Activated CD4-positive, alpha-beta memory T cell treated with anti-CD3 and anti-CD28 coated beads for 36 hours (primary cell): ENCODE measurements at regions not wholly inside any gene's neighbourhood (a gene's known extent, or its start where the extent isn't known, plus 50 kb on each side); places are given as distances from the start of the nearest gene placed in this dataset.

Experiments
- CTCF ChIA-PET: fragments of 350-600 bp; sonication (Branson Sonifier 250); formaldehyde crosslinking; loops from one replicate; lab custom pipeline; 2021; ENCODE audit warnings: antibody characterized with exemption, inconsistent platforms; lab: Charles Lee
- POLR2A ChIA-PET: fragments of 350-600 bp; sonication (Branson Sonifier 250); formaldehyde crosslinking; loops from one replicate; lab custom pipeline; 2021; ENCODE audit warnings: antibody characterized with exemption; lab: Charles Lee
- DNase-seq: peaks from one replicate; pipeline ENCODE4 v3.0.0-alpha.2; 2020
- H3K27ac Mint-ChIP-seq: one replicate; pipeline ENCODE4 v1.8.0; 2021; ENCODE audit warnings: mixed read lengths
- H3K27me3 Mint-ChIP-seq: one replicate; pipeline ENCODE4 v1.8.0; 2021; ENCODE audit warnings: mixed read lengths
- H3K36me3 Mint-ChIP-seq: one replicate; pipeline ENCODE4 v1.8.0; 2021; ENCODE audit warnings: mixed read lengths
- H3K4me1 Mint-ChIP-seq: one replicate; pipeline ENCODE4 v1.8.0; 2021; ENCODE audit warnings: low read depth, mixed read lengths
- H3K4me3 Mint-ChIP-seq: one replicate; pipeline ENCODE4 v1.8.0; 2021; ENCODE audit warnings: mild to moderate bottlenecking, mixed read lengths
- H3K9me3 Mint-ChIP-seq: one replicate; pipeline ENCODE4 v1.8.0; 2021; ENCODE audit warnings: mixed read lengths
- intact Hi-C: fragments of 100-400 bp; cut with micrococcal nuclease; formaldehyde crosslinking; loops from one replicate; pipeline ENCODE4 v1.15.1; 2023

GRCh38 chr12:124499898-124500244, 67.5 kb downstream of the NCOR2 start:
- Mint-ChIP-seq H3K27me3 (no peaks in the 10 kb centered on the region), H3K9me3 (no peaks in the 10 kb centered on the region), H3K27ac (no peak overlapping the region), H3K4me1 (peaks cover 44% of the 10 kb centered on the region), H3K36me3 (no peaks in the 10 kb centered on the region), H3K4me3 (no peak overlapping the region)
- ChIA-PET POLR2A (no interaction called here), CTCF (no interaction called here)
- DNase-seq, result no peak
- intact Hi-C loops, result no loop called here

- POLR2A ChIA-PET, result no interaction called here
- Mint-ChIP-seq H3K27me3 (no peaks in the 10 kb centered on the region), H3K4me1 (peaks cover 46% of the 10 kb centered on the region), H3K27ac (no peak overlapping the region), H3K9me3 (no peaks in the 10 kb centered on the region), H3K36me3 (no peaks in the 10 kb centered on the region), H3K4me3 (no peak overlapping the region)
- intact Hi-C loops, result no loop called here
- CTCF ChIA-PET, result no interaction called here
- DNase-seq, result no peak
Observed at GRCh38 chr12:124499190-124499753, 68.1 kb downstream of the NCOR2 start.

- Mint-ChIP-seq H3K36me3 (peaks cover 5% of the 10 kb centered on the region), H3K9me3 (no peaks in the 10 kb centered on the region), H3K27ac (no peak overlapping the region), H3K4me3 (no peak overlapping the region), H3K27me3 (no peaks in the 10 kb centered on the region), H3K4me1 (peaks cover 52% of the 10 kb centered on the region)
- intact Hi-C loops, result no loop called here
- POLR2A ChIA-PET, result no interaction called here
- no peak for DNase-seq
- CTCF ChIA-PET, result interaction anchor here (0.7 kb wide), 1 partner anchor 273 kb away, joined by 3 read pairs; no protein-coding TSS in a partner anchor
Observed at GRCh38 chr12:124498275-124499189, 68.9 kb downstream of the NCOR2 start.

- H3K27me3 Mint-ChIP-seq, result no peaks in the 10 kb centered on the region
- POLR2A ChIA-PET, result interaction anchor here (0.5 kb wide), 1 partner anchor 1220 kb away, joined by 8 read pairs; no protein-coding TSS in a partner anchor
- CTCF ChIA-PET, result interaction anchor here (0.7 kb wide), 1 partner anchor 274 kb away, joined by 3 read pairs; no protein-coding TSS in a partner anchor
- no peak for DNase-seq
- H3K9me3 Mint-ChIP-seq, result no peaks in the 10 kb centered on the region
- H3K27ac Mint-ChIP-seq, result no peak overlapping the region
- H3K4me1 Mint-ChIP-seq, result peaks cover 55% of the 10 kb centered on the region
- peaks cover 7% of the 10 kb centered on the region for H3K36me3 Mint-ChIP-seq
- intact Hi-C loops, result no loop called here
- H3K4me3 Mint-ChIP-seq, result no peak overlapping the region
Observed at GRCh38 chr12:124497658-124498057, 69.8 kb downstream of the NCOR2 start.

- intact Hi-C loops, result no loop called here
- Mint-ChIP-seq H3K27me3 (no peaks in the 10 kb centered on the region), H3K9me3 (no peaks in the 10 kb centered on the region), H3K4me3 (no peak overlapping the region), H3K4me1 (peaks cover 55% of the 10 kb centered on the region), H3K27ac (no peak overlapping the region), H3K36me3 (peaks cover 7% of the 10 kb centered on the region)
- ChIA-PET POLR2A (interaction anchor here (0.5 kb wide), 1 partner anchor 1219 kb away, joined by 8 read pairs; no protein-coding TSS in a partner anchor), CTCF (no interaction called here)
- no peak for DNase-seq
Observed at GRCh38 chr12:124497039-124497438, 70.4 kb downstream of the NCOR2 start.

- H3K27ac Mint-ChIP-seq, result no peak overlapping the region
- CTCF ChIA-PET, result no interaction called here
- no peaks in the 10 kb centered on the region for H3K9me3 Mint-ChIP-seq
- H3K36me3 Mint-ChIP-seq, result peaks cover 7% of the 10 kb centered on the region
- peak; percentile 46 for DNase-seq
- no peaks in the 10 kb centered on the region for H3K27me3 Mint-ChIP-seq
- peaks cover 55% of the 10 kb centered on the region for H3K4me1 Mint-ChIP-seq
- H3K4me3 Mint-ChIP-seq, result no peak overlapping the region
- intact Hi-C loops, result no loop called here
- POLR2A ChIA-PET, result no interaction called here
Observed at GRCh38 chr12:124496584-124496983, 70.8 kb downstream of the NCOR2 start.

- ChIA-PET POLR2A (no interaction called here), CTCF (no interaction called here)
- H3K27me3 Mint-ChIP-seq, result no peaks in the 10 kb centered on the region
- no peak for DNase-seq
- H3K27ac Mint-ChIP-seq, result no peak overlapping the region
- intact Hi-C loops, result no loop called here
- H3K4me3 Mint-ChIP-seq, result no peak overlapping the region
- H3K4me1 Mint-ChIP-seq, result peaks cover 53% of the 10 kb centered on the region
- peaks cover 7% of the 10 kb centered on the region for H3K36me3 Mint-ChIP-seq
- no peaks in the 10 kb centered on the region for H3K9me3 Mint-ChIP-seq
Observed at GRCh38 chr12:124495194-124495983, 72.0 kb downstream of the NCOR2 start.

GRCh38 chr12:124494751-124495129, 72.7 kb downstream of the NCOR2 start:
- Mint-ChIP-seq H3K36me3 (peaks cover 7% of the 10 kb centered on the region), H3K9me3 (no peaks in the 10 kb centered on the region), H3K27ac (no peak overlapping the region), H3K27me3 (no peaks in the 10 kb centered on the region), H3K4me3 (no peak overlapping the region), H3K4me1 (peaks cover 52% of the 10 kb centered on the region)
- intact Hi-C loops, result loop anchor here (1.0 to 5.0 kb wide), 3 partner anchors 14 to 73 kb away; partner anchors contain the start of gene NCOR2
- DNase-seq, result no peak
- CTCF ChIA-PET, result interaction anchor here (1.6 kb wide), 1 partner anchor 28 kb away, joined by 8 read pairs; no protein-coding TSS in a partner anchor
- POLR2A ChIA-PET, result no interaction called here

- ChIA-PET CTCF (interaction anchor here (1.0 to 1.6 kb wide), 5 partner anchors 28 to 273 kb away, joined by 3 to 8 read pairs (median 5); no protein-coding TSS in a partner anchor), POLR2A (interaction anchor here (0.6 to 1.0 kb wide), 4 partner anchors 19 to 74 kb away, joined by 3 read pairs; no protein-coding TSS in a partner anchor)
- H3K4me1 Mint-ChIP-seq, result peaks cover 49% of the 10 kb centered on the region
- H3K27me3 Mint-ChIP-seq, result no peaks in the 10 kb centered on the region
- peak overlapping the region; percentile 81 for H3K27ac Mint-ChIP-seq
- H3K9me3 Mint-ChIP-seq, result no peaks in the 10 kb centered on the region
- intact Hi-C loops, result loop anchor here (1.0 to 5.0 kb wide), 3 partner anchors 14 to 73 kb away; partner anchors contain the start of gene NCOR2
- peak; percentile 86 for DNase-seq
- H3K36me3 Mint-ChIP-seq, result peaks cover 7% of the 10 kb centered on the region
- no peak overlapping the region for H3K4me3 Mint-ChIP-seq
Observed at GRCh38 chr12:124493809-124494750, 73.3 kb downstream of the NCOR2 start.

GRCh38 chr12:124492879-124493808, 74.3 kb downstream of the NCOR2 start:
- Mint-ChIP-seq H3K4me3 (no peak overlapping the region), H3K27ac (peak overlapping the region; percentile 23), H3K4me1 (peaks cover 42% of the 10 kb centered on the region), H3K36me3 (peaks cover 7% of the 10 kb centered on the region), H3K9me3 (no peaks in the 10 kb centered on the region), H3K27me3 (no peaks in the 10 kb centered on the region)
- intact Hi-C loops, result loop anchor here (5.0 kb wide), 1 partner anchor 74 kb away; the partner anchor contains the start of gene NCOR2
- CTCF ChIA-PET, result interaction anchor here (1.0 to 1.6 kb wide), 5 partner anchors 27 to 274 kb away, joined by 3 to 8 read pairs (median 5); no protein-coding TSS in a partner anchor
- POLR2A ChIA-PET, result interaction anchor here (0.6 to 1.0 kb wide), 4 partner anchors 18 to 75 kb away, joined by 3 read pairs; no protein-coding TSS in a partner anchor
- no peak for DNase-seq
